Gastroesophageal sphincter (tissue), 3 donors: ENCODE measurements at regions not wholly inside any gene's neighbourhood (a gene's known extent, or its start where the extent isn't known, plus 50 kb on each side); places are given as distances from the start of the nearest gene placed in this dataset.

Source experiments
- CTCF ChIP-seq, 4 experiments: fragments of 200-600 bp in 2 of 4; fragments of 450-650 bp in 2 of 4; sonication (generic) in 1 of 4; IDR thresholded peaks; one replicate each; pipeline ENCODE4 v1.5.1; 2017 to 2019; ENCODE audit warnings: antibody characterized with exemption in 4 of 4, mild to moderate bottlenecking in 2 of 4, moderate library complexity in 2 of 4
- POLR2A ChIP-seq, 2 donors: fragments of 450-650 bp; IDR thresholded peaks; one replicate each; pipeline ENCODE4 v1.6.1; 2017; ENCODE audit warnings: antibody characterized with exemption in 2 of 2, mild to moderate bottlenecking in 2 of 2, moderate library complexity in 1 of 2

- TF ChIP-seq CTCF (IDR thresholded peaks at IDR 0.05) (no peak), POLR2A (IDR thresholded peaks at IDR 0.05) (no peak)
Observed at GRCh38 chr3:38940394-38940793, 111.3 kb downstream of the SCN11A start.
